IMR-90 (cell line): ENCODE measurements at regions not wholly inside any gene's neighbourhood (a gene's known extent, or its start where the extent isn't known, plus 50 kb on each side); places are given as distances from the start of the nearest gene placed in this dataset.

Experiments used
- ATAC-seq: fragments of 200-7000 bp; cut with Tn5 transposase; 2 replicates; pipeline ENCODE4 v1.9.1; 2020; ENCODE audit warnings: low read depth, mild to moderate bottlenecking, moderate library complexity
- BruUV-seq: library from RNA; stranded (reverse); fragments of 400-500 nt; replicated peaks from 2 replicates; lab custom pipeline; 2021; lab: Mats Ljungman, UMichigan
- CTCF ChIA-PET: fragments of 300-600 bp; formaldehyde crosslinking; extraction: SDS; loops from one replicate; lab custom pipeline; 2021; ENCODE audit warnings: antibody characterized with exemption; lab: Yijun Ruan, JAX
- POLR2A ChIA-PET: fragments of 300-600 bp; sonication (Branson Sonifier 250); formaldehyde crosslinking; loops from one replicate; lab custom pipeline; 2022; ENCODE audit warnings: antibody characterized with exemption; ENCODE audit not compliant: unreplicated experiment; lab: Charles Lee
- DNase-seq: peaks from one replicate; pipeline ENCODE4 v3.0.0; 2013
- H2AFZ ChIP-seq: replicated peaks from 2 replicates; pipeline ENCODE3; 2013; ENCODE audit warnings: low read length, mild to moderate bottlenecking; ENCODE audit not compliant: poor library complexity
- H2AK5ac ChIP-seq: 2 replicates; pipeline ENCODE4 v1.6.1; 2013; ENCODE audit warnings: low read depth, low read length, inconsistent platforms
- H2AK9ac ChIP-seq: replicated peaks from 2 replicates; pipeline ENCODE3; 2013; ENCODE audit warnings: mild to moderate bottlenecking, low read depth, low read length, moderate library complexity; ENCODE audit not compliant: poor library complexity
- H2BK120ac ChIP-seq: 2 replicates; pipeline ENCODE4 v1.6.1; 2013; ENCODE audit warnings: low read depth, low read length, inconsistent platforms
- H2BK15ac ChIP-seq: 3 replicates; pipeline ENCODE4 v1.6.1; 2013; ENCODE audit warnings: low read depth, low read length, inconsistent platforms
- H2BK20ac ChIP-seq: 2 replicates; pipeline ENCODE4 v1.6.1; 2013; ENCODE audit warnings: low read depth, mild to moderate bottlenecking, inconsistent platforms, low read length, moderate library complexity
- H2BK5ac ChIP-seq: 2 replicates; pipeline ENCODE4 v1.6.1; 2013; ENCODE audit warnings: mild to moderate bottlenecking, low read depth, low read length, inconsistent platforms; ENCODE audit not compliant: poor library complexity, severe bottlenecking
- H3K14ac ChIP-seq: replicated peaks from 2 replicates; pipeline ENCODE4 v1.6.1; 2013; ENCODE audit warnings: low read depth, low read length, inconsistent platforms
- H3K18ac ChIP-seq: 2 replicates; pipeline ENCODE4 v1.6.1; 2013; ENCODE audit warnings: low read depth, low read length, control low read depth
- H3K23ac ChIP-seq: 2 replicates; pipeline ENCODE4 v1.6.1; 2013; ENCODE audit warnings: low read depth, low read length, inconsistent platforms
- H3K27ac ChIP-seq: 2 replicates; pipeline ENCODE4 v1.5.1; 2013; ENCODE audit warnings: mild to moderate bottlenecking, control low read depth, low read length; ENCODE audit not compliant: insufficient read depth
- H3K27me3 ChIP-seq: 2 replicates; pipeline ENCODE4 v1.6.1; 2013; ENCODE audit warnings: low read length; ENCODE audit not compliant: control insufficient read depth, insufficient read depth
- H3K36me3 ChIP-seq: 2 replicates; pipeline ENCODE4 v1.6.1; 2013; ENCODE audit warnings: low read length, mixed read lengths; ENCODE audit not compliant: control insufficient read depth, insufficient read depth
- H3K4ac ChIP-seq: 2 replicates; pipeline ENCODE4 v1.6.1; 2013; ENCODE audit warnings: low read depth, low read length, inconsistent platforms
- H3K4me1 ChIP-seq: 2 replicates; pipeline ENCODE4 v1.6.1; 2013; ENCODE audit warnings: low read length, mixed read lengths; ENCODE audit not compliant: control insufficient read depth, insufficient read depth
- H3K4me2 ChIP-seq: 2 replicates; pipeline ENCODE4 v1.6.1; 2013; ENCODE audit warnings: low read depth, mild to moderate bottlenecking, control low read depth, low read length, moderate library complexity
- H3K4me3 ChIP-seq: 2 replicates; pipeline ENCODE4 v1.5.1; 2013; ENCODE audit warnings: low read depth, mild to moderate bottlenecking, control low read depth, low read length, moderate library complexity; ENCODE audit not compliant: insufficient read depth
- H3K56ac ChIP-seq: 2 replicates; pipeline ENCODE4 v1.6.1; 2013; ENCODE audit warnings: low read length, inconsistent platforms; ENCODE audit not compliant: insufficient read depth; ENCODE audit errors: extremely low read depth
- H3K79me1 ChIP-seq, 2 experiments: 2 replicates each; pipeline ENCODE4 v1.6.1; 2013; ENCODE audit warnings: low read length in 2 of 2, inconsistent platforms in 1 of 2, low read depth in 1 of 2
- H3K9ac ChIP-seq: 2 replicates; pipeline ENCODE4 v1.6.1; 2013; ENCODE audit warnings: low read depth, low read length, control low read depth
- H3K9me1 ChIP-seq: 2 replicates; pipeline ENCODE4 v1.6.1; 2013; ENCODE audit warnings: low read length, inconsistent platforms; ENCODE audit not compliant: insufficient read depth
- H3K9me3 ChIP-seq: 2 replicates; pipeline ENCODE4 v1.6.1; 2013; ENCODE audit warnings: low read length; ENCODE audit not compliant: control insufficient read depth, insufficient read depth
- H4K20me1 ChIP-seq: 2 replicates; pipeline ENCODE4 v1.6.1; 2013; ENCODE audit warnings: low read length, inconsistent platforms; ENCODE audit not compliant: insufficient read depth
- H4K5ac ChIP-seq: 2 replicates; pipeline ENCODE4 v1.6.1; 2013; ENCODE audit warnings: mild to moderate bottlenecking, low read depth, low read length, control low read depth
- H4K8ac ChIP-seq, 2 experiments: 2 replicates each; pipeline ENCODE4 v1.6.1; 2013; ENCODE audit warnings: low read depth in 2 of 2, low read length in 2 of 2, control low read depth in 1 of 2, inconsistent platforms in 1 of 2
- H4K91ac ChIP-seq: 2 replicates; pipeline ENCODE4 v1.6.1; 2013; ENCODE audit warnings: low read depth, low read length, inconsistent platforms; ENCODE audit not compliant: insufficient read depth
- CEBPB ChIP-seq: IDR thresholded peaks from 2 replicates; pipeline ENCODE4 v1.6.1; 2012; ENCODE audit warnings: low read depth, low read length, improper control_type of control experiment
- MAFK ChIP-seq: IDR thresholded peaks from 2 replicates; pipeline ENCODE4 v1.6.1; 2012; ENCODE audit warnings: low read depth, low read length, improper control_type of control experiment
- MXI1 ChIP-seq: IDR thresholded peaks from 2 replicates; pipeline ENCODE4 v1.6.1; 2012; ENCODE audit warnings: low read depth, mild to moderate bottlenecking, low read length, moderate library complexity, borderline replicate concordance
- POLR2A ChIP-seq: IDR thresholded peaks from 2 replicates; pipeline ENCODE4 v1.6.1; 2012; ENCODE audit warnings: mild to moderate bottlenecking, low read depth, low read length
- RAD21 ChIP-seq: IDR thresholded peaks from 2 replicates; pipeline ENCODE4 v1.6.1; 2012; ENCODE audit warnings: low read length, improper control_type of control experiment
- SMC3 ChIP-seq: fragments of 150-350 bp; IDR thresholded peaks from 2 replicates; pipeline ENCODE4 v1.6.1; 2016; ENCODE audit warnings: low read depth, mild to moderate bottlenecking, antibody characterized with exemption, low read length, moderate library complexity
- WGBS, 2 experiments: methylation state at CpG; one replicate each; pipeline versions ENCODE4 v1.1.5 to v1.1.7; 2013; ENCODE audit warnings: missing lambda C conversion rate in 2 of 2; ENCODE audit not compliant: insufficient read length in 1 of 2; ENCODE audit errors: extremely low coverage in 2 of 2; 5-methylcytosine and 5-hydroxymethylcytosine counted together
- dilution Hi-C: fragments of 300-500 bp; cut with HindIII; formaldehyde crosslinking; loops from one replicate; pipeline ENCODE4 v1.14.3; 2018; ENCODE audit warnings: low sequenced_read_pairs; ENCODE audit not compliant: unreplicated experiment
- in situ Hi-C: fragments of 300-500 bp; cut with MboI; formaldehyde crosslinking; loops from 3 replicates; pipeline ENCODE4 v1.14.3; 2019; ENCODE audit warnings: low sequenced_read_pairs, inconsistent platforms, mixed read lengths
- intact Hi-C: fragments of 100-400 bp; cut with micrococcal nuclease; formaldehyde crosslinking; loops from 2 replicates; pipeline ENCODE4 v1.10.0; 2022
- TF ChIP-seq, protein P1 (sequence below): fragments of 150-350 bp; IDR thresholded peaks from 2 replicates; pipeline ENCODE4 v1.6.1; 2017; ENCODE audit warnings: mild to moderate bottlenecking, antibody characterized with exemption, low read length, low read depth

DNA sequence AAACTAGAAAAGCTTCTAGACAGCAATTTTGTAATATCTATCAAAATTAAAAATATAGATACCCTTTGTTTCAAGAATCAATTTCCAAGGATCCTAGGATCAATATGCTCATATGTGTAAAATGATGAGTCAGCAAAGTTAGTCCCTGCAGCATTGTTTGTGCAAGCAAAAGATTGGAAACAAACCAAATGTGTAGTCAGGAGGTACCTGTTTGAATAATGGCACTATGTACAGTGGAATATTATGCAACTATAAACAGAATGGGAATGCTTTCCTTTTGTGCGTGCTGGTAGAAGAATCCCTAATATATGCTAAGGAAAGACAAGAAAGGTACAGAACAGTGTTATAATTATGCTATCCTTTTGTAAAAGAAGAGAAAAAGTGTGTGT is 58.5 kb upstream of the PJA2 start:
- H3K27ac ChIP-seq = no peak overlapping the region
- no peak overlapping the region for H2BK15ac ChIP-seq
- no peak overlapping the region for H3K56ac ChIP-seq
- no peak overlapping the region for H3K23ac ChIP-seq
- H3K18ac ChIP-seq = no peak overlapping the region
- H4K8ac ChIP-seq = no peak overlapping the region
- H3K4me2 ChIP-seq = no peak overlapping the region
- ATAC-seq (no peak), DNase-seq (no peak)
- ChIA-PET CTCF (interaction anchor here (0.6 kb wide), 1 partner anchor 13 kb away, joined by 3 read pairs; no protein-coding TSS in a partner anchor), POLR2A (no interaction called here)
- H3K9me1 ChIP-seq = no peaks in the 10 kb centered on the region
- peaks cover 3% of the 10 kb centered on the region for H3K27me3 ChIP-seq
- H3K4me3 ChIP-seq = no peak overlapping the region
- H3K9ac ChIP-seq = no peak overlapping the region
- H3K9me3 ChIP-seq = no peaks in the 10 kb centered on the region
- no TSS peak for BruUV-seq
- H3K36me3 ChIP-seq = no peaks in the 10 kb centered on the region
- no peak overlapping the region for H4K91ac ChIP-seq
- H2BK20ac ChIP-seq = no peak overlapping the region
- H4K5ac ChIP-seq = no peak overlapping the region
- no peak overlapping the region for H3K14ac ChIP-seq
- TF ChIP-seq POLR2A (no peak), SMC3 (no peak), CEBPB (no peak), RAD21 (no peak), MAFK (peak; percentile 100), MXI1 (no peak)
- TF ChIP-seq, protein P1, sequence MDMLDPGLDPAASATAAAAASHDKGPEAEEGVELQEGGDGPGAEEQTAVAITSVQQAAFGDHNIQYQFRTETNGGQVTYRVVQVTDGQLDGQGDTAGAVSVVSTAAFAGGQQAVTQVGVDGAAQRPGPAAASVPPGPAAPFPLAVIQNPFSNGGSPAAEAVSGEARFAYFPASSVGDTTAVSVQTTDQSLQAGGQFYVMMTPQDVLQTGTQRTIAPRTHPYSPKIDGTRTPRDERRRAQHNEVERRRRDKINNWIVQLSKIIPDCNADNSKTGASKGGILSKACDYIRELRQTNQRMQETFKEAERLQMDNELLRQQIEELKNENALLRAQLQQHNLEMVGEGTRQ = no peak
- no peaks in the 10 kb centered on the region for H4K20me1 ChIP-seq
- no peak overlapping the region for H2BK120ac ChIP-seq
- no peak overlapping the region for H3K4ac ChIP-seq
- H2AK9ac ChIP-seq = no peak overlapping the region
- H3K79me1 ChIP-seq = no peaks in the 10 kb centered on the region
- WGBS, 2 experiments = no CpG with 5 or more reads among the region's 1 CpG
- H2AFZ ChIP-seq = no peak overlapping the region
- no peak overlapping the region for H2BK5ac ChIP-seq
- intact Hi-C loops = loop anchor here (5.0 kb wide), 1 partner anchor 721 kb away; the partner anchor contains the start of gene FER
- H2AK5ac ChIP-seq = no peak overlapping the region
- no peaks in the 10 kb centered on the region; the same call in 1 of the 2 replicates for H3K4me1 ChIP-seq
- dilution Hi-C loops = no loop called here
- in situ Hi-C loops = no loop called here
